HCT116 (cell line): ENCODE measurements at regions not wholly inside any gene's neighbourhood (a gene's known extent, or its start where the extent isn't known, plus 50 kb on each side); places are given as distances from the start of the nearest gene placed in this dataset.
A peak's percentile ranks its signal among the peaks of the same experiment; 100 is the strongest.

ENCODE experiments used
- ATAC-seq: fragments of 200-7000 bp; cut with Tn5 transposase; 2 replicates; pipeline ENCODE4 v1.9.1; 2020; ENCODE audit warnings: mild to moderate bottlenecking, moderate library complexity
- BruUV-seq: library from RNA; stranded (reverse); fragments of 400-500 nt; replicated peaks from 2 replicates; lab custom pipeline; 2021; lab: Mats Ljungman, UMichigan
- CTCF ChIA-PET: fragments of 300-600 bp; sonication (Branson Sonifier 250); formaldehyde crosslinking; loops from one replicate; lab custom pipeline; 2021; ENCODE audit warnings: antibody characterized with exemption; lab: Charles Lee
- POLR2A ChIA-PET: fragments of 300-600, 350-600 bp; sonication (Branson Sonifier 250); formaldehyde crosslinking; loops from one replicate; lab custom pipeline; 2021; ENCODE audit warnings: antibody characterized with exemption; lab: Charles Lee
- RAD21 ChIA-PET, 2 experiments: fragments of 300-600 bp; sonication (Branson Sonifier 250); formaldehyde crosslinking; loops; one replicate each; lab custom pipeline; 2023; ENCODE audit warnings: low total read pairs in 2 of 2; ENCODE audit not compliant: uncharacterized antibody in 2 of 2, unreplicated experiment in 2 of 2, low non-redundant PET in 1 of 2; lab: Charles Lee
- DNase-seq: peaks from one replicate; pipeline ENCODE4 v3.0.0-alpha.2; 2010; ENCODE audit warnings: low read depth, low spot score
- H2AFZ ChIP-seq: fragments of 200-600 bp; shearing (Covaris generic), sonication (generic); 2 replicates; pipeline ENCODE4 v1.6.1; 2017; ENCODE audit warnings: low read depth, mixed run types, mixed read lengths, antibody characterized with exemption, low read length; ENCODE audit not compliant: poor library complexity, severe bottlenecking
- H3K27ac ChIP-seq: 2 replicates; pipeline ENCODE4 v1.5.1; 2012; ENCODE audit warnings: low read depth, low read length
- H3K27me3 ChIP-seq: fragments of 200-600 bp; sonication (generic); 2 replicates; pipeline ENCODE4 v1.6.1; 2016; ENCODE audit warnings: mixed run types, low read length, mixed read lengths; ENCODE audit not compliant: insufficient read depth
- H3K36me3 ChIP-seq, 2 experiments: fragments of 200-500 bp in 1 of 2; fragments of 200-600 bp in 1 of 2; sonication (Bioruptor generic) in 1 of 2; sonication (generic) in 1 of 2; 2 replicates each; pipeline versions ENCODE4 v1.5.1 to v1.6.1; 2014 to 2016; ENCODE audit warnings: low read length in 2 of 2, inconsistent platforms in 1 of 2, mixed read lengths in 1 of 2, mixed run types in 1 of 2; ENCODE audit not compliant: insufficient read depth in 2 of 2, control insufficient read depth in 1 of 2
- H3K4me1 ChIP-seq, 2 experiments: fragments of 200-600 bp in 1 of 2; sonication (generic) in 1 of 2; 2 replicates each; pipeline versions ENCODE4 v1.5.1 to v1.6.1; 2012 to 2017; ENCODE audit warnings: low read length in 2 of 2, inconsistent platforms in 1 of 2, mild to moderate bottlenecking in 1 of 2, mixed read lengths in 1 of 2, mixed run types in 1 of 2, moderate library complexity in 1 of 2; ENCODE audit not compliant: insufficient read depth in 2 of 2, control insufficient read depth in 1 of 2
- H3K4me2 ChIP-seq: fragments of 200-600 bp; sonication (generic); 2 replicates; pipeline ENCODE4 v1.6.1; 2017; ENCODE audit warnings: mixed run types, low read length, mixed read lengths
- H3K4me3 ChIP-seq, 2 experiments: fragments of 200-600 bp in 1 of 2; sonication (generic) in 1 of 2; replicated peaks in 1 of 2; 2 replicates each; pipeline ENCODE4 v1.5.1; 2011 to 2016; ENCODE audit warnings: low read length in 2 of 2, control low read depth in 1 of 2, low read depth in 1 of 2, mild to moderate bottlenecking in 1 of 2, mixed read lengths in 1 of 2, mixed run types in 1 of 2
- H3K79me2 ChIP-seq: fragments of 200-600 bp; sonication (generic); 2 replicates; pipeline ENCODE4 v1.6.1; 2017; ENCODE audit warnings: mild to moderate bottlenecking, mixed run types, low read length, moderate library complexity, mixed read lengths; ENCODE audit not compliant: insufficient read depth
- H3K9ac ChIP-seq: fragments of 200-600 bp; sonication (generic); 2 replicates; pipeline ENCODE4 v1.6.1; 2016; ENCODE audit warnings: low read length, mixed read lengths
- H3K9me2 ChIP-seq: fragments of 200-600 bp; sonication (generic), shearing (Covaris generic); 2 replicates; pipeline ENCODE4 v1.6.1; 2017; ENCODE audit warnings: mixed run types, mild to moderate bottlenecking, moderate library complexity; ENCODE audit not compliant: insufficient read depth
- H3K9me3 ChIP-seq, 2 experiments: fragments of 200-500 bp in 1 of 2; fragments of 200-600 bp in 1 of 2; sonication (Bioruptor generic) in 1 of 2; sonication (generic) in 1 of 2; 2 replicates each; pipeline ENCODE4 v1.6.1; 2014 to 2017; ENCODE audit warnings: low read length in 2 of 2, mixed read lengths in 2 of 2, inconsistent platforms in 1 of 2, low read depth in 1 of 2, mild to moderate bottlenecking in 1 of 2, mixed run types in 1 of 2, moderate library complexity in 1 of 2; ENCODE audit not compliant: control insufficient read depth in 1 of 2, insufficient read depth in 1 of 2
- H4K20me1 ChIP-seq: fragments of 200-600 bp; sonication (generic), shearing (Covaris generic); 2 replicates; pipeline ENCODE4 v1.6.1; 2017; ENCODE audit warnings: mixed run types, mild to moderate bottlenecking, moderate library complexity; ENCODE audit not compliant: insufficient read depth
- CTCF ChIP-seq, 3 experiments: fragments of 200-600 bp in 1 of 3; sonication (generic) in 1 of 3; IDR thresholded peaks in 2 of 3; conservative IDR thresholded peaks in 1 of 3; 2 replicates each; pipeline ENCODE4 v1.5.1; 2012 to 2017; ENCODE audit warnings: low read depth in 2 of 3, low read length in 2 of 3, antibody characterized with exemption in 1 of 3, borderline replicate concordance in 1 of 3, control low read depth in 1 of 3, mild to moderate bottlenecking in 1 of 3, mixed read lengths in 1 of 3, mixed run types in 1 of 3, moderate library complexity in 1 of 3; ENCODE audit not compliant: insufficient read depth in 1 of 3
- RAD21 ChIP-seq: IDR thresholded peaks from 2 replicates; pipeline ENCODE4 v1.6.1; 2012; ENCODE audit warnings: low read depth, mild to moderate bottlenecking
- SP1 ChIP-seq: IDR thresholded peaks from 2 replicates; pipeline ENCODE4 v1.6.1; 2012; ENCODE audit warnings: low read depth
- SRF ChIP-seq: IDR thresholded peaks from 2 replicates; pipeline ENCODE4 v1.6.1; 2012; ENCODE audit warnings: low read depth
- ZBTB33 ChIP-seq: IDR thresholded peaks from 2 replicates; pipeline ENCODE4 v1.6.1; 2011; ENCODE audit warnings: mild to moderate bottlenecking, low read length, moderate library complexity; ENCODE audit not compliant: insufficient replicate concordance; ENCODE audit errors: extremely low read depth
- intact Hi-C: fragments of 100-400 bp; cut with micrococcal nuclease; formaldehyde crosslinking; loops from 2 replicates; pipeline ENCODE4 v1.10.0; 2022

- Histone ChIP-seq H4K20me1 (no peaks in the 10 kb centered on the region), H3K27me3 (0 out of 2 replicates have a peak, but pooled peaks cover 3% of the 10 kb centered on the region), H3K4me2 (no peak overlapping the region), H2AFZ (peak overlapping the region; percentile 5), H3K4me3 (no peak overlapping the region)
- ChIA-PET CTCF (no interaction called here), POLR2A (no interaction called here)
- intact Hi-C loops, result loop anchor here (10.0 kb wide), 1 partner anchor 429 kb away; no protein-coding TSS in a partner anchor
- no peak for TF ChIP-seq ZBTB33
- no peak for TF ChIP-seq SP1
- TF ChIP-seq CTCF (IDR thresholded peaks at IDR 0.05 in 2 of 3, conservative IDR thresholded peaks at IDR 0.05 in 1 of 3; ENCODE audit: borderline replicate concordance in 1 of 3, insufficient read depth in 1 of 3, low read depth in 2 of 3, low read length in 2 of 3), result peak in 2 of 3 experiments; percentile 79 to 82; a peak in 5 of 6 replicates
- peak; percentile 52 for TF ChIP-seq RAD21
- no peak for TF ChIP-seq SRF
- TF ChIP-seq, all 23 proteins: peak for 2
- Histone ChIP-seq H3K36me3 (no peaks in the 10 kb centered on the region), H3K9me2 (no peaks in the 10 kb centered on the region), H3K79me2 (no peaks in the 10 kb centered on the region), H3K4me1 (no peaks in the 10 kb centered on the region), H3K9ac (no peak overlapping the region), H3K27ac (no peak overlapping the region), H3K9me3 (no peaks in the 10 kb centered on the region)
- ATAC-seq, result peak; percentile 91
- DNase-seq, result peak; percentile 18
- BruUV-seq, result no TSS peak
- RAD21 ChIA-PET, result no interaction called here
Measured at GRCh38 chr1:69305621-69306020, 262.1 kb upstream of the LRRC7 start.
